ENCODE measurements at regions not wholly inside any gene's neighbourhood (a gene's known extent, or its start where the extent isn't known, plus 50 kb on each side); places are given as distances from the start of the nearest gene placed in this dataset.

- H4K20me1 ChIP-seq (ENCODE audit: insufficient read depth): no peaks in the 10 kb centered on the region
- no peak overlapping the region for H2AFZ ChIP-seq (ENCODE audit: low read depth)
- H3K36me3 ChIP-seq (ENCODE audit: insufficient read depth): no peaks in the 10 kb centered on the region
- H3K4me3 ChIP-seq (IDR thresholded peaks at IDR 0.05; ENCODE audit: insufficient read depth, low read depth, low read length): no peak overlapping the region
- no peaks in the 10 kb centered on the region for H3K27me3 ChIP-seq (ENCODE audit: insufficient read depth, low read depth)
- no peak for TF ChIP-seq CTCF (conservative IDR thresholded peaks at IDR 0.05; ENCODE audit: low read depth, low read length)
- H3K27ac ChIP-seq: no peak overlapping the region
- no peaks in the 10 kb centered on the region for H3K4me1 ChIP-seq (ENCODE audit: low read depth, poor library complexity, severe bottlenecking)
- H3K4me2 ChIP-seq: no peak overlapping the region
- no peak overlapping the region for H3K9ac ChIP-seq
- H3K79me2 ChIP-seq (ENCODE audit: insufficient read depth, low read depth): no peaks in the 10 kb centered on the region
These were observed 632.6 kb upstream of the SEMA6A start for GRCh38 chr5:117207088-117207668.

- Histone ChIP-seq H3K27ac (no peak overlapping the region), H3K79me2 (ENCODE audit: insufficient read depth, low read depth) (no peaks in the 10 kb centered on the region), H3K4me3 (IDR thresholded peaks at IDR 0.05; ENCODE audit: insufficient read depth, low read depth, low read length) (no peak overlapping the region), H3K4me2 (no peak overlapping the region), H3K9ac (no peak overlapping the region), H3K27me3 (ENCODE audit: insufficient read depth, low read depth) (no peaks in the 10 kb centered on the region), H2AFZ (ENCODE audit: low read depth) (no peak overlapping the region), H3K4me1 (ENCODE audit: low read depth, poor library complexity, severe bottlenecking) (no peaks in the 10 kb centered on the region), H3K36me3 (ENCODE audit: insufficient read depth) (no peaks in the 10 kb centered on the region), H4K20me1 (ENCODE audit: insufficient read depth) (no peaks in the 10 kb centered on the region)
- TF ChIP-seq CTCF (conservative IDR thresholded peaks at IDR 0.05; ENCODE audit: low read depth, low read length): no peak
These were observed 631.3 kb upstream of the SEMA6A start for GRCh38 chr5:117205894-117206293.

- H3K36me3 ChIP-seq (ENCODE audit: insufficient read depth): no peaks in the 10 kb centered on the region
- TF ChIP-seq CTCF (conservative IDR thresholded peaks at IDR 0.05; ENCODE audit: low read depth, low read length): no peak
- no peak overlapping the region for H3K27ac ChIP-seq
- H4K20me1 ChIP-seq (ENCODE audit: insufficient read depth): no peaks in the 10 kb centered on the region
- no peak overlapping the region for H2AFZ ChIP-seq (ENCODE audit: low read depth)
- H3K9ac ChIP-seq: no peak overlapping the region
- H3K27me3 ChIP-seq (ENCODE audit: insufficient read depth, low read depth): no peaks in the 10 kb centered on the region
- no peaks in the 10 kb centered on the region for H3K79me2 ChIP-seq (ENCODE audit: insufficient read depth, low read depth)
- H3K4me2 ChIP-seq: no peak overlapping the region
- H3K4me3 ChIP-seq (IDR thresholded peaks at IDR 0.05; ENCODE audit: insufficient read depth, low read depth, low read length): no peak overlapping the region
- H3K4me1 ChIP-seq (ENCODE audit: low read depth, poor library complexity, severe bottlenecking): no peaks in the 10 kb centered on the region
These were observed 630.6 kb upstream of the SEMA6A start for GRCh38 chr5:117204926-117205869.

GRCh38 chr5:117204404-117204803 lies 629.8 kb upstream of the SEMA6A start:
- H3K27ac ChIP-seq: no peak overlapping the region
- no peaks in the 10 kb centered on the region for H3K27me3 ChIP-seq (ENCODE audit: insufficient read depth, low read depth)
- no peak overlapping the region for H3K9ac ChIP-seq
- H3K36me3 ChIP-seq (ENCODE audit: insufficient read depth): no peaks in the 10 kb centered on the region
- no peaks in the 10 kb centered on the region for H4K20me1 ChIP-seq (ENCODE audit: insufficient read depth)
- H3K4me1 ChIP-seq (ENCODE audit: low read depth, poor library complexity, severe bottlenecking): no peaks in the 10 kb centered on the region
- H3K79me2 ChIP-seq (ENCODE audit: insufficient read depth, low read depth): no peaks in the 10 kb centered on the region
- TF ChIP-seq CTCF (conservative IDR thresholded peaks at IDR 0.05; ENCODE audit: low read depth, low read length): no peak
- no peak overlapping the region for H3K4me2 ChIP-seq
- no peak overlapping the region for H2AFZ ChIP-seq (ENCODE audit: low read depth)
- H3K4me3 ChIP-seq (IDR thresholded peaks at IDR 0.05; ENCODE audit: insufficient read depth, low read depth, low read length): no peak overlapping the region

Data from KMS-11 (cell line).